Adipocyte (in vitro differentiated cells): ENCODE measurements at regions not wholly inside any gene's neighbourhood (a gene's known extent, or its start where the extent isn't known, plus 50 kb on each side); places are given as distances from the start of the nearest gene placed in this dataset.

ENCODE experiments used
- DNase-seq: peaks from one replicate; pipeline ENCODE4 v3.0.0-alpha.2; 2015; ENCODE audit warnings: low read depth
- H3K27me3 ChIP-seq: replicated peaks from 2 replicates; pipeline ENCODE4 v1.7.0; 2013; ENCODE audit warnings: mild to moderate bottlenecking, low read length, moderate library complexity; ENCODE audit not compliant: control insufficient read depth, insufficient read depth
- H3K36me3 ChIP-seq: 2 replicates; pipeline ENCODE4 v1.7.0; 2013; ENCODE audit warnings: low read length, mild to moderate bottlenecking, moderate library complexity; ENCODE audit not compliant: control insufficient read depth, insufficient read depth, severe bottlenecking
- H3K4me1 ChIP-seq: 2 replicates; pipeline ENCODE4 v1.7.0; 2013; ENCODE audit warnings: mild to moderate bottlenecking, low read length, moderate library complexity; ENCODE audit not compliant: control insufficient read depth, insufficient read depth
- H3K4me3 ChIP-seq: 2 replicates; pipeline ENCODE4 v1.7.0; 2013; ENCODE audit warnings: mild to moderate bottlenecking, low read length, moderate library complexity
- H3K9ac ChIP-seq: 2 replicates; pipeline ENCODE4 v1.7.0; 2013; ENCODE audit warnings: mild to moderate bottlenecking, low read length, moderate library complexity
- H3K9me3 ChIP-seq: 2 replicates; pipeline ENCODE4 v1.7.0; 2013; ENCODE audit warnings: mild to moderate bottlenecking, low read length, moderate library complexity; ENCODE audit not compliant: control insufficient read depth

GRCh38 chr2:216576616-216577015, 56.6 kb upstream of the IGFBP2 start:
- H3K27me3 ChIP-seq = peaks cover 16% of the 10 kb centered on the region
- H3K4me3 ChIP-seq = no peak overlapping the region
- H3K9ac ChIP-seq = no peak overlapping the region
- H3K9me3 ChIP-seq = no peaks in the 10 kb centered on the region
- DNase-seq = no peak
- peaks cover 26% of the 10 kb centered on the region for H3K4me1 ChIP-seq
- no peaks in the 10 kb centered on the region for H3K36me3 ChIP-seq

GRCh38 chr2:216578325-216578724, 54.9 kb upstream of the IGFBP2 start:
- Histone ChIP-seq H3K9me3 (no peaks in the 10 kb centered on the region), H3K4me3 (no peak overlapping the region), H3K9ac (no peak overlapping the region), H3K4me1 (peaks cover 20% of the 10 kb centered on the region), H3K36me3 (no peaks in the 10 kb centered on the region), H3K27me3 (peaks cover 21% of the 10 kb centered on the region)
- no peak for DNase-seq

GRCh38 chr2:216583147-216583546, 50.1 kb upstream of the IGFBP2 start:
- Histone ChIP-seq H3K4me3 (no peak overlapping the region), H3K9ac (no peak overlapping the region), H3K4me1 (no peaks in the 10 kb centered on the region), H3K36me3 (no peaks in the 10 kb centered on the region), H3K27me3 (peaks cover 40% of the 10 kb centered on the region), H3K9me3 (peaks cover 4% of the 10 kb centered on the region)
- peak; percentile 55 for DNase-seq
